ENCODE measurements at regions not wholly inside any gene's neighbourhood (a gene's known extent, or its start where the extent isn't known, plus 50 kb on each side); places are given as distances from the start of the nearest gene placed in this dataset.

- Histone ChIP-seq H3K36me3 (ENCODE audit: low read depth) (no peaks in the 10 kb centered on the region), H3K4me1 (ENCODE audit: insufficient read depth, poor library complexity, severe bottlenecking) (no peaks in the 10 kb centered on the region), H3K27ac (ENCODE audit: poor library complexity, severe bottlenecking) (no peak overlapping the region), H3K27me3 (ENCODE audit: insufficient read depth, poor library complexity, severe bottlenecking) (no peaks in the 10 kb centered on the region), H3K4me3 (ENCODE audit: severe bottlenecking) (no peak overlapping the region), H3K9me3 (ENCODE audit: severe bottlenecking) (no peaks in the 10 kb centered on the region)
- no peak for ATAC-seq (ENCODE audit: low read depth)
- DNase-seq (ENCODE audit: low spot score) = no peak
- no peak for TF ChIP-seq CTCF (IDR thresholded peaks at IDR 0.05; ENCODE audit: poor library complexity, severe bottlenecking)
These were observed 376.2 kb upstream of the MEIS1 start for GRCh38 chr2:66058675-66059074.

- Histone ChIP-seq H3K4me3 (ENCODE audit: severe bottlenecking) (no peak overlapping the region), H3K27me3 (ENCODE audit: insufficient read depth, poor library complexity, severe bottlenecking) (no peaks in the 10 kb centered on the region), H3K4me1 (ENCODE audit: insufficient read depth, poor library complexity, severe bottlenecking) (no peaks in the 10 kb centered on the region), H3K9me3 (ENCODE audit: severe bottlenecking) (no peaks in the 10 kb centered on the region), H3K27ac (ENCODE audit: poor library complexity, severe bottlenecking) (no peak overlapping the region), H3K36me3 (ENCODE audit: low read depth) (no peaks in the 10 kb centered on the region)
- TF ChIP-seq CTCF (IDR thresholded peaks at IDR 0.05; ENCODE audit: poor library complexity, severe bottlenecking) = no peak
- ATAC-seq (ENCODE audit: low read depth) = no peak
- no peak for DNase-seq (ENCODE audit: low spot score)
These were observed 377.1 kb upstream of the MEIS1 start for GRCh38 chr2:66057844-66058243.

- Histone ChIP-seq H3K27me3 (ENCODE audit: insufficient read depth, poor library complexity, severe bottlenecking) (no peaks in the 10 kb centered on the region), H3K9me3 (ENCODE audit: severe bottlenecking) (no peaks in the 10 kb centered on the region), H3K4me1 (ENCODE audit: insufficient read depth, poor library complexity, severe bottlenecking) (no peaks in the 10 kb centered on the region), H3K4me3 (ENCODE audit: severe bottlenecking) (no peak overlapping the region), H3K27ac (ENCODE audit: poor library complexity, severe bottlenecking) (no peak overlapping the region), H3K36me3 (ENCODE audit: low read depth) (no peaks in the 10 kb centered on the region)
- DNase-seq (ENCODE audit: low spot score) = no peak
- no peak for TF ChIP-seq CTCF (IDR thresholded peaks at IDR 0.05; ENCODE audit: poor library complexity, severe bottlenecking)
- ATAC-seq (ENCODE audit: low read depth) = no peak
These were observed 384.5 kb upstream of the MEIS1 start for GRCh38 chr2:66050392-66050791.

DNA sequence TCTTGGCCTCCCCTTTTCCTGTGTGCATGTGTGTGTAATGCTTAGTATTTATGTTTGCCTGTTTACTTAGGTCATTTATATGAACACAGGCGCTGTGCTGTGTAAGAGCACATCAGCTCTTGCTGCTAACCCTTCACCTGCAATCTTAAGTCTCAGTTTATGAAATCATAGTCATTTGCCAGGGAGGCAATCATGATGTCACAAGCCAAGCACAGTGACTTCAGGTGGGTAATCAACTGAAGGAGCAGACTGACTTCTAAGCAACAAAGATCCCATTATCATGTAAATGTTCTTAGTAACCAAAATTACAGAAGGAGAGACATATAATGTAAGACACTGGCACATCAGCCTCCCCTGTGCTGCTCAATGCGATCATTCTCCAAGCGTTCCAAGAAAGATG lies 386.3 kb upstream of the MEIS1 start:
- no peaks in the 10 kb centered on the region for H3K27me3 ChIP-seq (ENCODE audit: insufficient read depth, poor library complexity, severe bottlenecking)
- H3K27ac ChIP-seq (ENCODE audit: poor library complexity, severe bottlenecking) = no peak overlapping the region
- no peaks in the 10 kb centered on the region for H3K36me3 ChIP-seq (ENCODE audit: low read depth)
- H3K4me3 ChIP-seq (ENCODE audit: severe bottlenecking) = no peak overlapping the region
- no peak for DNase-seq (ENCODE audit: low spot score)
- ATAC-seq (ENCODE audit: low read depth) = no peak
- no peaks in the 10 kb centered on the region for H3K4me1 ChIP-seq (ENCODE audit: insufficient read depth, poor library complexity, severe bottlenecking)
- H3K9me3 ChIP-seq (ENCODE audit: severe bottlenecking) = no peaks in the 10 kb centered on the region
- no peak for TF ChIP-seq CTCF (IDR thresholded peaks at IDR 0.05; ENCODE audit: poor library complexity, severe bottlenecking)

- H3K27me3 ChIP-seq (ENCODE audit: insufficient read depth, poor library complexity, severe bottlenecking) = no peaks in the 10 kb centered on the region
- H3K36me3 ChIP-seq (ENCODE audit: low read depth) = no peaks in the 10 kb centered on the region
- H3K9me3 ChIP-seq (ENCODE audit: severe bottlenecking) = no peaks in the 10 kb centered on the region
- no peak overlapping the region for H3K27ac ChIP-seq (ENCODE audit: poor library complexity, severe bottlenecking)
- no peak overlapping the region for H3K4me3 ChIP-seq (ENCODE audit: severe bottlenecking)
- ATAC-seq (ENCODE audit: low read depth) (no peak), DNase-seq (ENCODE audit: low spot score) (no peak)
- no peaks in the 10 kb centered on the region for H3K4me1 ChIP-seq (ENCODE audit: insufficient read depth, poor library complexity, severe bottlenecking)
- TF ChIP-seq CTCF (IDR thresholded peaks at IDR 0.05; ENCODE audit: poor library complexity, severe bottlenecking) = no peak
These were observed 392.8 kb upstream of the MEIS1 start for GRCh38 chr2:66041902-66042657.

Measured in RWPE2 (cell line).